ENCODE measurements at regions not wholly inside any gene's neighbourhood (a gene's known extent, or its start where the extent isn't known, plus 50 kb on each side); places are given as distances from the start of the nearest gene placed in this dataset.

- Histone ChIP-seq H3K9me3 (ENCODE audit: insufficient read depth, low read length, severe bottlenecking) (no peaks in the 10 kb centered on the region), H3K36me3 (ENCODE audit: insufficient read depth, low read length) (no peaks in the 10 kb centered on the region), H3K4me2 (ENCODE audit: insufficient read depth, low read length) (no peak overlapping the region), H2AFZ (ENCODE audit: low read depth, low read length) (no peak overlapping the region), H3K79me2 (ENCODE audit: insufficient read depth, low read length) (no peaks in the 10 kb centered on the region), H3K27ac (ENCODE audit: low read length) (no peak overlapping the region), H3K4me1 (ENCODE audit: insufficient read depth, low read length) (no peaks in the 10 kb centered on the region), H3K4me3 (ENCODE audit: low read depth in 1 of 2, low read length in 2 of 2) (no peak overlapping the region), H3K9ac (ENCODE audit: low read depth, low read length) (no peak overlapping the region), H4K20me1 (ENCODE audit: insufficient read depth, low read length) (no peaks in the 10 kb centered on the region), H3K27me3 (ENCODE audit: insufficient read depth, low read length, poor library complexity) (peaks cover 7% of the 10 kb centered on the region)
- DNase-seq (no peak), ATAC-seq (ENCODE audit: insufficient read depth, low read depth) (no peak)
- TF ChIP-seq EZH2 (IDR thresholded peaks at IDR 0.05; ENCODE audit: borderline replicate concordance, low read depth, low read length, severe bottlenecking), result no peak
- TF ChIP-seq, protein P1, sequence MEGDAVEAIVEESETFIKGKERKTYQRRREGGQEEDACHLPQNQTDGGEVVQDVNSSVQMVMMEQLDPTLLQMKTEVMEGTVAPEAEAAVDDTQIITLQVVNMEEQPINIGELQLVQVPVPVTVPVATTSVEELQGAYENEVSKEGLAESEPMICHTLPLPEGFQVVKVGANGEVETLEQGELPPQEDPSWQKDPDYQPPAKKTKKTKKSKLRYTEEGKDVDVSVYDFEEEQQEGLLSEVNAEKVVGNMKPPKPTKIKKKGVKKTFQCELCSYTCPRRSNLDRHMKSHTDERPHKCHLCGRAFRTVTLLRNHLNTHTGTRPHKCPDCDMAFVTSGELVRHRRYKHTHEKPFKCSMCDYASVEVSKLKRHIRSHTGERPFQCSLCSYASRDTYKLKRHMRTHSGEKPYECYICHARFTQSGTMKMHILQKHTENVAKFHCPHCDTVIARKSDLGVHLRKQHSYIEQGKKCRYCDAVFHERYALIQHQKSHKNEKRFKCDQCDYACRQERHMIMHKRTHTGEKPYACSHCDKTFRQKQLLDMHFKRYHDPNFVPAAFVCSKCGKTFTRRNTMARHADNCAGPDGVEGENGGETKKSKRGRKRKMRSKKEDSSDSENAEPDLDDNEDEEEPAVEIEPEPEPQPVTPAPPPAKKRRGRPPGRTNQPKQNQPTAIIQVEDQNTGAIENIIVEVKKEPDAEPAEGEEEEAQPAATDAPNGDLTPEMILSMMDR (IDR thresholded peaks at IDR 0.05; ENCODE audit: borderline replicate concordance, extremely low read depth, low read length, poor library complexity, severe bottlenecking), result no peak
These were observed 317.7 kb upstream of the IRX4 start for GRCh38 chr5:2200261-2200950.

DNA sequence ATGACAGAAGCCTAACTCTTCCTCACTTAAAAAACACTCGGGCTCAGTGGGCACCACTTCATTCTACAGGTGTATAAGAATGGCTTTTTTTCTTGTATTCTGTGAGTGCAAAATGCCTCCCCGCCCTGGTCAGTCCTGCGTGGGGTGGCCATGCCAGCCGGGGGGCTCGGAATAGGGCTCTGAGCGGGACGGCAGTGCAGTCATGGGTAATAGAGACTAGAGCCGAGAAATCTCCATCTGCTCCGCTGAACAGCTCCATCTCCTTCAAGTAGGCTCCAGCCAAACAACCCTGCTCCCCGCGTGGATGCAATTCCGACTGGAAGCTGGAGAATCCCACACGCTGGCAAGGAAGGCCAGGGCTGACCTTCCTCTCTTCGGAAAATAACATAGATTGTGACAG is 317.0 kb upstream of the IRX4 start:
- Histone ChIP-seq H3K36me3 (ENCODE audit: insufficient read depth, low read length) (no peaks in the 10 kb centered on the region), H3K4me1 (ENCODE audit: insufficient read depth, low read length) (no peaks in the 10 kb centered on the region), H3K4me3 (ENCODE audit: low read depth in 1 of 2, low read length in 2 of 2) (no peak overlapping the region), H4K20me1 (ENCODE audit: insufficient read depth, low read length) (no peaks in the 10 kb centered on the region), H3K79me2 (ENCODE audit: insufficient read depth, low read length) (no peaks in the 10 kb centered on the region), H3K9ac (ENCODE audit: low read depth, low read length) (no peak overlapping the region), H3K27ac (ENCODE audit: low read length) (no peak overlapping the region), H2AFZ (ENCODE audit: low read depth, low read length) (no peak overlapping the region), H3K9me3 (ENCODE audit: insufficient read depth, low read length, severe bottlenecking) (no peaks in the 10 kb centered on the region), H3K27me3 (ENCODE audit: insufficient read depth, low read length, poor library complexity) (peaks cover 7% of the 10 kb centered on the region), H3K4me2 (ENCODE audit: insufficient read depth, low read length) (no peak overlapping the region)
- DNase-seq (no peak), ATAC-seq (ENCODE audit: insufficient read depth, low read depth) (no peak)
- TF ChIP-seq EZH2 (IDR thresholded peaks at IDR 0.05; ENCODE audit: borderline replicate concordance, low read depth, low read length, severe bottlenecking), result no peak
- TF ChIP-seq, protein P1 (IDR thresholded peaks at IDR 0.05; ENCODE audit: borderline replicate concordance, extremely low read depth, low read length, poor library complexity, severe bottlenecking), result no peak

DNA sequence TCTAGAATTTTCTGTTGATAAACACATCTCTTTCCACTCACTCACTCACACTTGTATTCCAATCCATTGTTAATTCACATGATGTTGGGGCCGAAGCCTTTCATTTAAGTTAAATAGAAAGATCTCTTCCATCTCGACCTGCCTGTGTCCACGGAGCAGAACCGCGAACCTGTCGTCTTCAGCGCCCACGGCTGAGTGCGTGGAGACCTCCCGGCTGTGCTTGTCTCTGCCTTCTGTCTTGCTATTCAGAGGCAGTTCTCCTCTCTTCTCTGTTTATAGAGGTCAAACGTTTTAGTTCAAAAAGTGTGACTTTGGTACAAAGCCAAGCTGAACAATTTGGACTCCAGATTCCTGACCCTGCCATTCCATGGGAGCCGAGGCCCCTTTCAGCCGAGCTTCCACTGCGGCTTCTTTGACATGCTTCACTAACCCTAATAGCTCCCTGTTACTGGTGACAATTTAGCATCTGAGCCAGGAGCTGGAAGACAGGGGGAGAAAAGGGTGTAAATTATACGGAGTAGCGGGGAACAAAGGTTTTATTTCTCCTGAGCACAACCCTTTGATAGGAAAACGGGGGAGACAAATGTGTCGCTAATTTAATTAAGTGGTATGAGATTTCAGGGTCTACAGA is 314.4 kb upstream of the IRX4 start:
- Histone ChIP-seq H3K4me3 (ENCODE audit: low read depth in 1 of 2, low read length in 2 of 2) (no peak overlapping the region), H3K9me3 (ENCODE audit: insufficient read depth, low read length, severe bottlenecking) (no peaks in the 10 kb centered on the region), H3K4me1 (ENCODE audit: insufficient read depth, low read length) (no peaks in the 10 kb centered on the region), H3K27ac (ENCODE audit: low read length) (no peak overlapping the region), H3K4me2 (ENCODE audit: insufficient read depth, low read length) (no peak overlapping the region), H2AFZ (ENCODE audit: low read depth, low read length) (no peak overlapping the region), H3K79me2 (ENCODE audit: insufficient read depth, low read length) (no peaks in the 10 kb centered on the region), H3K27me3 (ENCODE audit: insufficient read depth, low read length, poor library complexity) (peaks cover 7% of the 10 kb centered on the region), H3K36me3 (ENCODE audit: insufficient read depth, low read length) (no peaks in the 10 kb centered on the region), H4K20me1 (ENCODE audit: insufficient read depth, low read length) (no peaks in the 10 kb centered on the region), H3K9ac (ENCODE audit: low read depth, low read length) (no peak overlapping the region)
- no peak for DNase-seq
- ATAC-seq (ENCODE audit: insufficient read depth, low read depth), result no peak
- TF ChIP-seq EZH2 (IDR thresholded peaks at IDR 0.05; ENCODE audit: borderline replicate concordance, low read depth, low read length, severe bottlenecking), result no peak
- TF ChIP-seq, protein P1 (IDR thresholded peaks at IDR 0.05; ENCODE audit: borderline replicate concordance, extremely low read depth, low read length, poor library complexity, severe bottlenecking), result no peak

Data from DND-41 (cell line).